GM20000 (cell line): ENCODE measurements at regions not wholly inside any gene's neighbourhood (a gene's known extent, or its start where the extent isn't known, plus 50 kb on each side); places are given as distances from the start of the nearest gene placed in this dataset.

Experiments used
- DNase-seq: peaks from one replicate; pipeline ENCODE4 v3.0.0; 2012; ENCODE audit warnings: low spot score
- CTCF ChIP-seq: IDR thresholded peaks from 2 replicates; pipeline ENCODE4 v1.5.1; 2012; ENCODE audit warnings: mild to moderate bottlenecking, control low read depth; ENCODE audit errors: extremely low read depth, missing control alignments

- no peak for TF ChIP-seq CTCF
- DNase-seq, result no peak
Observed at GRCh38 chr9:17862101-17862500, 283.2 kb downstream of the SH3GL2 start.

GRCh38 chr9:17862629-17863028 lies 283.8 kb downstream of the SH3GL2 start:
- DNase-seq, result no peak
- TF ChIP-seq CTCF, result no peak

- DNase-seq, result peak; percentile 35
- TF ChIP-seq CTCF, result no peak
Observed at GRCh38 chr9:17863213-17863883, 284.5 kb downstream of the SH3GL2 start.

- DNase-seq, result no peak
Observed at GRCh38 chr9:17863924-17864323, 285.1 kb downstream of the SH3GL2 start.

DNA sequence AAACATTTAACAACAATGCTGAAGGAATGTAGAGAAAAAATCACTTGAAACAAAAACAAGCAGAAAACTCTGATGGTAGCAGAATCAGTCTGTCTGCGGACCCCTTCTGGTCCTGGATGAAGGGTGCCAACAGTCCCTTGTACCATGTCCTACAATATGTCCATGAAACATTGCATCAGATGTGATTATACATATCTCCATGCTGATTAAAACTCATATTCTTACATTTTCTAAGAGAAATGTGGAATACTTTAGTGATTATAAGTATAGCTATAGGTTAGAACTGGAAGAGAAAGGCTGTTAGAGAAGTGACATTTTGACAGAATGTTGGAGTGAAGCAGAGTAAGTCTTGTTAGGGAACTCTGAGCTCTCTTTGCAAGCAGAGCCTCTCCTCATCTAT lies 286.1 kb downstream of the SH3GL2 start:
- DNase-seq, result no peak
- TF ChIP-seq CTCF, result no peak

More at GRCh38 chr9:17863924-17864323, 285.1 kb downstream of the SH3GL2 start:
- TF ChIP-seq CTCF, result no peak

DNA sequence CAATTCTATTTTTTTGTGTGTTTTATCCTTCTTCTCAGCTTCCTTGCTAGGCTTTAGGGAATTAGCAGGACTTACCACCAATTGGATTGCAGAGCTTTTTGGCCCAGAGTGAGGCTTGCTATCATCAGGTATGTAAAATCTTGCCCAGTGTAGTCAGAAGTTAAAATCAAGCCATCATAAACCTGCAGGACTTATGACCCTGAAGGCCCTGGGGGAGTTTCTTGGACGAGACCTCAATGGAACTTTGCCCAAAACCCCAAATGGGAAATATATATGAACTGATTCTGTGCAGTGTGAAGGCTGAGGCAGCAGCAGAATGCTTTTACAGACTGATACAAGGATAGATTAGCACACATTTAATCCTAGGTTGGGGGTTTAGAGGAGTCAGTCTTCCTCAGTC lies 287.0 kb downstream of the SH3GL2 start:
- no peak for TF ChIP-seq CTCF
- DNase-seq, result no peak

DNA sequence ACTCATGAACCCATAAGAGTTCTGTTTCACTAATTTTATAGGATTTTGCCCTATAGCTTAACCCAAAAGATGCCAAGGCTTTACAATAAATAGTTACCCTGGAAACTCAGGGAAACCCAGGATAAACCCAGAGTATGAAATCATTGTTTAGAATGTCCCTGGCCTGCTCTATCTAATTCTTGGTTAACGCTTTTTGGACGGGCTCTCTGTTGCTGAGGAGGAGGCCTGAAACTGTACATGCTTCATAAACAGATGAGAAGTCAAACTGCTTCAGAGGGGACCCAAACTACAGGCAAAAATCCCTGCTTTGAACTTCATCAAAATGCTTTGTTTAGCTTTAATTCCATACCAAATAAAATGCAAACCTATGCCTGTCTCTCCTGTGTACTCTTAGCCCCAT lies 291.9 kb downstream of the SH3GL2 start:
- TF ChIP-seq CTCF, result no peak
- DNase-seq, result no peak
